ENCODE measurements at regions not wholly inside any gene's neighbourhood (a gene's known extent, or its start where the extent isn't known, plus 50 kb on each side); places are given as distances from the start of the nearest gene placed in this dataset.

GRCh38 chr13:106818971-106819370 lies 251.0 kb upstream of the ARGLU1 start (continued):
- TF ChIP-seq BCL6B (tag by site-specific recombination; IDR thresholded peaks at IDR 0.05), result no peak
- no peak for TF ChIP-seq OSR2 (tag by site-specific recombination; IDR thresholded peaks at IDR 0.05)
- no peak for TF ChIP-seq ZNF600 (tag by site-specific recombination; IDR thresholded peaks at IDR 0.05)
- no peak for TF ChIP-seq EGR2 (tag by site-specific recombination; IDR thresholded peaks at IDR 0.05; ENCODE audit: low read depth)
- no peak for TF ChIP-seq ZNF169 (tag by site-specific recombination; IDR thresholded peaks at IDR 0.05)

- Histone ChIP-seq H3K27ac (ENCODE audit: extremely low read depth, low read depth, low read length) (no peak overlapping the region), H3K4me1 (ENCODE audit: control insufficient read depth, insufficient read depth, low read length) (no peaks in the 10 kb centered on the region), H3K9me3 (ENCODE audit: control insufficient read depth, insufficient read depth, low read depth, low read length) (no peaks in the 10 kb centered on the region), H3K36me3 (ENCODE audit: control insufficient read depth in 2 of 2, insufficient read depth in 1 of 2, low read length in 2 of 2) (no peaks in the 10 kb centered on the region), H3K4me3 (ENCODE audit: low read depth, low read length) (no peak overlapping the region)
- ChIA-PET POLR2A (no interaction called here), CTCF (no interaction called here)
- no peak for TF ChIP-seq ZNF571 (tag by site-specific recombination; IDR thresholded peaks at IDR 0.05)
- no peak for TF ChIP-seq ZNF354C (tag by site-specific recombination; IDR thresholded peaks at IDR 0.05; ENCODE audit: borderline replicate concordance, low read depth)
- no peak for TF ChIP-seq ZNF544 (tag by site-specific recombination; IDR thresholded peaks at IDR 0.05)
- no peak for TF ChIP-seq SCRT1 (tag by site-specific recombination; IDR thresholded peaks at IDR 0.05; ENCODE audit: borderline replicate concordance)
- TF ChIP-seq ZNF16 (tag by site-specific recombination; IDR thresholded peaks at IDR 0.05; ENCODE audit: low read depth), result no peak
- TF ChIP-seq ZNF76 (tag by site-specific recombination; IDR thresholded peaks at IDR 0.05; ENCODE audit: borderline replicate concordance, low read depth), result no peak
- no peak for TF ChIP-seq ZNF585B (tag by site-specific recombination; IDR thresholded peaks at IDR 0.05)
- no peak for TF ChIP-seq ZNF48 (tag by site-specific recombination; IDR thresholded peaks at IDR 0.05)
- TF ChIP-seq ZNF548 (tag by site-specific recombination; IDR thresholded peaks at IDR 0.05), result no peak
- no peak for TF ChIP-seq ZNF350 (tag by site-specific recombination; IDR thresholded peaks at IDR 0.05)
- no peak for TF ChIP-seq ZFP3 (tag by site-specific recombination; IDR thresholded peaks at IDR 0.05; ENCODE audit: low read depth)
- TF ChIP-seq ZNF621 (tag by site-specific recombination; IDR thresholded peaks at IDR 0.05), result no peak
- no peak for TF ChIP-seq ZNF184 (tag by site-specific recombination; IDR thresholded peaks at IDR 0.05)
- TF ChIP-seq ZEB2 (tag by site-specific recombination; IDR thresholded peaks at IDR 0.05), result no peak
- no peak for TF ChIP-seq ZNF518A (tag by site-specific recombination; conservative IDR thresholded peaks at IDR 0.05; ENCODE audit: low read depth)
- TF ChIP-seq EGR2 (tag by site-specific recombination; IDR thresholded peaks at IDR 0.05; ENCODE audit: low read depth), result no peak
- TF ChIP-seq ZNF624 (tag by site-specific recombination; IDR thresholded peaks at IDR 0.05), result no peak
Observed at GRCh38 chr13:106815545-106815944, 247.6 kb upstream of the ARGLU1 start.
